COLO668 (cell line): ENCODE measurements at regions not wholly inside any gene's neighbourhood (a gene's known extent, or its start where the extent isn't known, plus 50 kb on each side); places are given as distances from the start of the nearest gene placed in this dataset.
"Not testable (repeated sequence)": the region's sequence is repeated elsewhere in the genome, so short reads cannot be mapped to it uniquely, and the experiment has no call there.

Experiments used
- DNase-seq: peaks from one replicate; lab custom pipeline; 2025; ENCODE audit not compliant: unreplicated experiment; lab: John Stamatoyannopoulos, UW

GRCh38 chr16:65621640-65622039, 499.8 kb upstream of the CDH11 start:
- peak; percentile 80 for DNase-seq

GRCh38 chr16:65619606-65620005, 497.7 kb upstream of the CDH11 start:
- DNase-seq: no peak

GRCh38 chr16:65618931-65619330, 497.1 kb upstream of the CDH11 start:
- DNase-seq: no peak

GRCh38 chr16:65618333-65618732, 496.5 kb upstream of the CDH11 start:
- DNase-seq: no peak

GRCh38 chr16:65617421-65617820, 495.6 kb upstream of the CDH11 start:
- no peak for DNase-seq

GRCh38 chr16:65608455-65608854, 486.6 kb upstream of the CDH11 start:
- no peak for DNase-seq

- DNase-seq: no peak
These were observed 482.9 kb upstream of the CDH11 start for GRCh38 chr16:65604771-65605170.

GRCh38 chr16:65601781-65602180, 479.9 kb upstream of the CDH11 start:
- DNase-seq: no peak

- no peak for DNase-seq
These were observed 478.8 kb upstream of the CDH11 start for GRCh38 chr16:65600629-65601028.

GRCh38 chr16:65600046-65600445, 478.2 kb upstream of the CDH11 start:
- no peak for DNase-seq

GRCh38 chr16:65598621-65599020, 476.8 kb upstream of the CDH11 start:
- DNase-seq: no peak

GRCh38 chr16:65583498-65583897, 461.6 kb upstream of the CDH11 start:
- no peak for DNase-seq

GRCh38 chr16:65579050-65579449, 457.2 kb upstream of the CDH11 start:
- DNase-seq: no peak

GRCh38 chr16:65576631-65577030, 454.8 kb upstream of the CDH11 start:
- peak; percentile 8 for DNase-seq

GRCh38 chr16:65576139-65576538, 454.3 kb upstream of the CDH11 start:
- no peak for DNase-seq

GRCh38 chr16:65574326-65574966, 452.6 kb upstream of the CDH11 start:
- no peak for DNase-seq

GRCh38 chr16:65572156-65572555, 450.3 kb upstream of the CDH11 start:
- no peak for DNase-seq

- no peak for DNase-seq
These were observed 448.4 kb upstream of the CDH11 start for GRCh38 chr16:65570261-65570660.

GRCh38 chr16:65559846-65560245, 438.0 kb upstream of the CDH11 start:
- DNase-seq: no peak

- DNase-seq: not testable (repeated sequence)
These were observed 427.8 kb upstream of the CDH11 start for GRCh38 chr16:65549689-65550088.

- DNase-seq: no peak
These were observed 426.6 kb upstream of the CDH11 start for GRCh38 chr16:65548470-65548869.

GRCh38 chr16:65547772-65548446, 426.0 kb upstream of the CDH11 start:
- no peak for DNase-seq

GRCh38 chr16:65546353-65546791, 424.5 kb upstream of the CDH11 start:
- no peak for DNase-seq
